HepG2 (cell line): ENCODE measurements at regions not wholly inside any gene's neighbourhood (a gene's known extent, or its start where the extent isn't known, plus 50 kb on each side); places are given as distances from the start of the nearest gene placed in this dataset.

Source experiments
- ARHGAP35 ChIP-seq: sonication (generic); formaldehyde crosslinking; IDR thresholded peaks from 2 replicates; pipeline ENCODE4 v1.9.0; 2022; ENCODE audit warnings: mild to moderate bottlenecking, inconsistent platforms, moderate library complexity, missing genetic modification reagents, borderline replicate concordance
- MXI1 ChIP-seq: IDR thresholded peaks from 3 replicates; pipeline ENCODE4 v1.6.1; 2012; ENCODE audit warnings: low read depth, low read length, inconsistent platforms, borderline replicate concordance
- SRSF1 ChIP-seq: fragments of 200-400 bp; formaldehyde crosslinking; optimal IDR thresholded peaks from 2 replicates; pipeline ENCODE3; 2017; ENCODE audit warnings: mild to moderate bottlenecking, low read depth, low read length, moderate library complexity
- ZNF24 ChIP-seq: fragments of 450-650 bp; IDR thresholded peaks from 2 replicates; pipeline ENCODE4 v1.6.1; 2017; ENCODE audit warnings: antibody characterized with exemption, mild to moderate bottlenecking
- ZNF530 ChIP-seq: sonication (generic); formaldehyde crosslinking; IDR thresholded peaks from 2 replicates; pipeline ENCODE4 v1.5.0; 2020; ENCODE audit warnings: low read depth, mild to moderate bottlenecking, missing genetic modification reagents
- TF ChIP-seq, protein P1 (sequence below): sonication (generic); formaldehyde crosslinking; IDR thresholded peaks from 2 replicates; pipeline ENCODE4 v1.5.0; 2020; ENCODE audit warnings: mild to moderate bottlenecking, missing genetic modification reagents, moderate library complexity

DNA sequence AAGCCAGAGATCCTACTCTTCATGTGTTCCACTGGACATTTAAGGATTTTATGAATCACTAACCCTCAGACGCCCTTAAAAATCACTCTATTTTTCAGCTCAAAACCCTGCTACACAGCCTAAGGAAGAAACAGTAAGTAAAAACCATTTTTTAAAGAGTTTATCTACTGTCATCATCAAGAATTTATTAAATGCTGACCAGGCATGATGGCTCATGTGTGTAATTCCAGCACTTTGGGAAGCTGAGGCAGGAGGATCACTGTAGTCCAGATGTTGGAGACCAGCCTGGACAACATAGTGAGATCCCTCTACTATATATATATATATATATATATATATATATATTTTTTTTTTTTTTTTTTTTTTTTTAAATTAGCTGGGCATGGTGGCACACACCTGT is 124.2 kb upstream of the ID4 start:
- no peak for TF ChIP-seq SRSF1
- TF ChIP-seq ARHGAP35 (CRISPR knock-in tag), result no peak
- TF ChIP-seq ZNF24, result no peak
- TF ChIP-seq, protein P1, sequence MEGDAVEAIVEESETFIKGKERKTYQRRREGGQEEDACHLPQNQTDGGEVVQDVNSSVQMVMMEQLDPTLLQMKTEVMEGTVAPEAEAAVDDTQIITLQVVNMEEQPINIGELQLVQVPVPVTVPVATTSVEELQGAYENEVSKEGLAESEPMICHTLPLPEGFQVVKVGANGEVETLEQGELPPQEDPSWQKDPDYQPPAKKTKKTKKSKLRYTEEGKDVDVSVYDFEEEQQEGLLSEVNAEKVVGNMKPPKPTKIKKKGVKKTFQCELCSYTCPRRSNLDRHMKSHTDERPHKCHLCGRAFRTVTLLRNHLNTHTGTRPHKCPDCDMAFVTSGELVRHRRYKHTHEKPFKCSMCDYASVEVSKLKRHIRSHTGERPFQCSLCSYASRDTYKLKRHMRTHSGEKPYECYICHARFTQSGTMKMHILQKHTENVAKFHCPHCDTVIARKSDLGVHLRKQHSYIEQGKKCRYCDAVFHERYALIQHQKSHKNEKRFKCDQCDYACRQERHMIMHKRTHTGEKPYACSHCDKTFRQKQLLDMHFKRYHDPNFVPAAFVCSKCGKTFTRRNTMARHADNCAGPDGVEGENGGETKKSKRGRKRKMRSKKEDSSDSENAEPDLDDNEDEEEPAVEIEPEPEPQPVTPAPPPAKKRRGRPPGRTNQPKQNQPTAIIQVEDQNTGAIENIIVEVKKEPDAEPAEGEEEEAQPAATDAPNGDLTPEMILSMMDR (CRISPR knock-in tag), result no peak
- no peak for TF ChIP-seq MXI1
- no peak for TF ChIP-seq ZNF530 (CRISPR knock-in tag)
